IPS DF 6.9 (cell line): ENCODE measurements at regions not wholly inside any gene's neighbourhood (a gene's known extent, or its start where the extent isn't known, plus 50 kb on each side); places are given as distances from the start of the nearest gene placed in this dataset.
"Not testable (repeated sequence)": the region's sequence is repeated elsewhere in the genome, so short reads cannot be mapped to it uniquely, and the experiment has no call there.

Experiments used
- DNase-seq: peaks from one replicate; pipeline ENCODE4 v3.0.0-alpha.2; 2013; ENCODE audit warnings: low read depth, low spot score
- H3K27ac ChIP-seq: one replicate; pipeline ENCODE4 v1.5.1; 2013; ENCODE audit warnings: low read length, control low read depth
- H3K27me3 ChIP-seq: 2 replicates; pipeline ENCODE4 v1.6.1; 2013; ENCODE audit warnings: mild to moderate bottlenecking, low read length; ENCODE audit not compliant: control insufficient read depth, insufficient read depth
- H3K36me3 ChIP-seq: 2 replicates; pipeline ENCODE4 v1.6.1; 2013; ENCODE audit warnings: low read length; ENCODE audit not compliant: control insufficient read depth, insufficient read depth
- H3K4me1 ChIP-seq: 2 replicates; pipeline ENCODE4 v1.6.1; 2013; ENCODE audit warnings: low read length; ENCODE audit not compliant: control insufficient read depth, insufficient read depth
- H3K4me3 ChIP-seq: 2 replicates; pipeline ENCODE4 v1.5.1; 2013; ENCODE audit warnings: mild to moderate bottlenecking, low read length
- H3K9me3 ChIP-seq: 2 replicates; pipeline ENCODE4 v1.6.1; 2013; ENCODE audit warnings: low read length, inconsistent platforms; ENCODE audit not compliant: control insufficient read depth, insufficient read depth
- WGBS: extraction: QIAGEN DNeasy Blood & Tissue Kit; methylation state at CpG from one replicate; pipeline ENCODE4 v1.1.7; 2013; ENCODE audit warnings: mixed read lengths, missing lambda C conversion rate; ENCODE audit not compliant: insufficient read length, insufficient coverage; 5-methylcytosine and 5-hydroxymethylcytosine counted together

- not testable (repeated sequence) for H3K36me3 ChIP-seq, H3K27ac ChIP-seq, H3K27me3 ChIP-seq, DNase-seq, H3K4me3 ChIP-seq, H3K9me3 ChIP-seq, H3K4me1 ChIP-seq
- WGBS = no CpG with 5 or more reads among the region's 7 CpGs
Observed at GRCh38 chr7:153245136-153245535, 485.6 kb downstream of the ACTR3B start.

DNA sequence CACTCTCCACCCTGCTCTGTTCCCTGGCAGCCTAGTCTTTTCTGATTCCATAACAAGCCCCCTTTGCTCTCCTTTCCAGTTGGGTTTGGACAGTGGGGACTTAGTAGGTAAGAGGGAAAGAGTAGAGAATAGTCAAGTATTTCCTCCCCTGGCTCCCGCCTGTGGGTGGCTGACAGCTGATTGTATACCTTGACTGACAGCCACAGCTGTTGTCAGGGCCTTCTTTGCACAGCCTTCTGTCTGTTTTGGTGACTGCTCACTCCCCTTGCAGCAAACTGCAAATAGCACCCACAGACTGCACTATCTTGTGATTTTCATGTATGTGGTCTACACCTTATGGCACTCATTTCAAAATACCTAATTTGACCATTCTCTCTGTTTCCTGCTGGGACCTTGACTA, 486.3 kb downstream of the ACTR3B start:
- DNase-seq = no peak
- no peaks in the 10 kb centered on the region for H3K4me1 ChIP-seq
- H3K9me3 ChIP-seq = no peaks in the 10 kb centered on the region; the same call in 1 of the 2 replicates
- no peaks in the 10 kb centered on the region for H3K36me3 ChIP-seq
- H3K4me3 ChIP-seq = no peak overlapping the region
- no CpG with 5 or more reads among the region's 1 CpG for WGBS
- no peak overlapping the region for H3K27ac ChIP-seq
- H3K27me3 ChIP-seq = no peaks in the 10 kb centered on the region

DNA sequence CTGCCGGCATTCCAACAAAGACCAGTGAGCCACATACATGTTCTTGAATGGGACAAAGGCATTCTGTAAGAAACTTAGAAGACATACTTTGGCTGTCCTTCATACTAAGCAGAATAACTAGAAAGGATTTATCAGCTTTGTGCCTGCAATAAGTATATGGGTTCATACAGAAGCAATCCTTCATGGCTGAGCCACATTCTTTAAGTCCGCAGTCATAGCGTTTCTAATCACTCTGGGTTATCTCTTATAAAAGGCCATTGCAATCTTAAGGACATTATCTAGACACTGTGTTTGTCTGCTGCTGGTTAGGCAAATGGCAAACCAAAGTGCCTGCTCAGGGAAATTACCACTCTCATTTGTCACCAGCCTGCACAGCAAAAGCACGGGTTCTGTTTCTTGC, 488.4 kb downstream of the ACTR3B start:
- Histone ChIP-seq H3K4me3 (no peak overlapping the region), H3K4me1 (no peaks in the 10 kb centered on the region), H3K36me3 (no peaks in the 10 kb centered on the region), H3K27ac (no peak overlapping the region), H3K9me3 (no peaks in the 10 kb centered on the region; the same call in 1 of the 2 replicates), H3K27me3 (no peaks in the 10 kb centered on the region)
- DNase-seq = no peak
- no CpG with 5 or more reads among the region's 4 CpGs for WGBS

GRCh38 chr7:153258686-153259085, 499.1 kb downstream of the ACTR3B start:
- Histone ChIP-seq H3K36me3 (no peaks in the 10 kb centered on the region), H3K27me3 (no peaks in the 10 kb centered on the region), H3K27ac (no peak overlapping the region), H3K9me3 (peaks cover 4% of the 10 kb centered on the region; the same call in 1 of the 2 replicates), H3K4me3 (no peak overlapping the region), H3K4me1 (no peaks in the 10 kb centered on the region)
- DNase-seq = no peak
- no CpG with 5 or more reads among the region's 6 CpGs for WGBS

DNA sequence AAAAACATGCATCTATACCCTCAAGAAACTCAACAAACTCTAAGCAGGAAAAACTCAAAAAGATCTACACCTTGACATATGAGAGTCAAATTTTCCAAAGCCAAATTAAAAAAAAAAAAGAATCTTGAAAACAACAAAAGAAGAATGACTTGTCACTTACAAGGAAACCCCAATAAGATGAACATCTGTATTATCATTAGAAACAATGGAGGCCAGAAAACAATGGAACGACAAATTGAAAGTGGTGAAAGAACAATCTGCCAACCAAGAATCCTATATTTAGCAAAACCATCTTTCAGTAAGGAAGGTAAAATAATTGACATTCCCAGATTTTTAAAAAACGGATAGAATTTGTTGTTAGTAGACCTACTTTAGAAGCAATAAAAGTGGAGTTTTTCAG, 516.8 kb downstream of the ACTR3B start:
- Histone ChIP-seq H3K27me3 (no peaks in the 10 kb centered on the region), H3K36me3 (no peaks in the 10 kb centered on the region), H3K27ac (no peak overlapping the region), H3K9me3 (peaks cover 1% of the 10 kb centered on the region; the same call in 1 of the 2 replicates), H3K4me3 (no peak overlapping the region), H3K4me1 (no peaks in the 10 kb centered on the region)
- no peak for DNase-seq
- no CpG with 5 or more reads among the region's 2 CpGs for WGBS

DNA sequence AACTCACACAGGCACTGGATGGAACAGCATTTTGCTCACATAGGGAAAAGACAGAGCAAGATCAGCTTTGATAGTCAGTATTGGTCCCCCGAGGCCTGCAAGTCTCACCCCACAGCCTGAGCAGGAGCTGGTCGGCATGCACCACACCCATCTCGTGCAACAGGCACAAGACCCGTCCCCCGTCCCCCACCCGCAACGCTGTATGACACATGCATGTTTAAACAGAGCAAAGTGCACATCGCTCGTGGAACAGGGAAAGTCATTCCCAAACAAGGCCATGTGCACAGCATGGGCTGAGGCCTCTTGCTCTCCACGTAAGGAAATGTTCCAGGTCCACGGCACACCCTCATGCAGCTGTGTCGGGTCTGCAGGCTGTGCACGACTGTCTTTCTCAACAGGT, 527.2 kb downstream of the ACTR3B start:
- no CpG with 5 or more reads among the region's 13 CpGs for WGBS
- H3K27me3 ChIP-seq = no peaks in the 10 kb centered on the region

GRCh38 chr7:153290066-153290465, 530.5 kb downstream of the ACTR3B start:
- Histone ChIP-seq H3K9me3 (peaks cover 3% of the 10 kb centered on the region), H3K4me1 (no peaks in the 10 kb centered on the region), H3K4me3 (no peak overlapping the region), H3K27ac (no peak overlapping the region), H3K27me3 (no peaks in the 10 kb centered on the region), H3K36me3 (no peaks in the 10 kb centered on the region)
- WGBS = no CpG with 5 or more reads among the region's 4 CpGs
- no peak for DNase-seq

More for the DNA sequence above, 527.2 kb downstream of the ACTR3B start:
- no peaks in the 10 kb centered on the region for H3K36me3 ChIP-seq
- H3K27ac ChIP-seq = no peak overlapping the region
- H3K9me3 ChIP-seq = peaks cover 5% of the 10 kb centered on the region
- no peaks in the 10 kb centered on the region for H3K4me1 ChIP-seq
- no peak overlapping the region for H3K4me3 ChIP-seq
- no peak for DNase-seq

GRCh38 chr7:153297141-153297540, 537.6 kb downstream of the ACTR3B start:
- no peaks in the 10 kb centered on the region for H3K36me3 ChIP-seq
- no peak for DNase-seq
- WGBS = no CpG with 5 or more reads among the region's 7 CpGs
- H3K4me3 ChIP-seq = no peak overlapping the region
- no peak overlapping the region for H3K27ac ChIP-seq
- peaks cover 10% of the 10 kb centered on the region for H3K9me3 ChIP-seq
- no peaks in the 10 kb centered on the region for H3K4me1 ChIP-seq
- no peaks in the 10 kb centered on the region for H3K27me3 ChIP-seq

DNA sequence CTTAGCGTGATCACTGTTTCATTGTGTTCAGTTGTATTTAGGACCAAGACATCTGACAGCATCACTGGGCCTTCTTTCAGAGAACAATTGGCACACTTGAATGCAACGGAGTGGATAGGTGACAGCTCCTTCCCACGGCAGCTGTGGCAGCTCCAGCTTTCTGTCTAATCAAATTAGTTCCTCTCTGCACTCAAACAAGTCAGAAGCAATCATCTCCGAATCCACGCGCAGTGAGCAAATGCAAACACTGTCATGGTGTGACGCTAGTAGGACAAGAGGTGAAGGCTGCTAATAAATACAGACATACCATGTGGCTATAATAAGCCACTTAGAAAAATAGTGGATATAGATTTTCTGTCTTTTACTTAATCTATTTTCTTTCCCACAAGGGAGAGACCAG, 542.4 kb downstream of the ACTR3B start:
- no CpG with 5 or more reads among the region's 7 CpGs for WGBS
- DNase-seq = no peak
- H3K4me1 ChIP-seq = no peaks in the 10 kb centered on the region
- no peak overlapping the region for H3K4me3 ChIP-seq
- H3K36me3 ChIP-seq = no peaks in the 10 kb centered on the region
- H3K27me3 ChIP-seq = no peaks in the 10 kb centered on the region
- no peak overlapping the region for H3K27ac ChIP-seq
- H3K9me3 ChIP-seq = peaks cover 8% of the 10 kb centered on the region

GRCh38 chr7:153320005-153320404, 560.5 kb downstream of the ACTR3B start:
- no peak for DNase-seq
- WGBS = no CpG with 5 or more reads among the region's 4 CpGs
- no peak overlapping the region for H3K27ac ChIP-seq

DNA sequence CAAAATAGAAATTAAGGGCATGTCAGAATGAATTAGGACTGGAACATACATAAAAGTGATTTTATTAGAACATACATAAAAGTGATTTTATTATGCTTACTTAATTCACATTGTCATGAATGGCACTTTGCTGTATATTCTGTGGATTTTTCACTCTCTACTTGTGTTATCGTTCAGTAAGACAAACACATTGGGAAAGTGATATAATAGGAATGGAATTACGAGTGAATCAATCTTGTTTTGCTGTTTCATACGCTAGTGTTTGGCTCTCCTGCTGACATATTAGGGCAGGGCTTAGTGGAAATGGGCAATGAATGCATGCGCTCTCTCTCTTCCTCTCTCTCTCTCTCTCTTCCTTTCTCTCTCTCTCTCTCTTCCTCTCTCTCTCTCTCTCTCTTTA, 561.1 kb downstream of the ACTR3B start:
- no peak for DNase-seq
- H3K27ac ChIP-seq = no peak overlapping the region
- no CpG with 5 or more reads among the region's 4 CpGs for WGBS
- no peaks in the 10 kb centered on the region for H3K4me1 ChIP-seq
- H3K27me3 ChIP-seq = no peaks in the 10 kb centered on the region
- H3K4me3 ChIP-seq = no peak overlapping the region
- H3K9me3 ChIP-seq = peaks cover 10% of the 10 kb centered on the region
- no peaks in the 10 kb centered on the region for H3K36me3 ChIP-seq

More at GRCh38 chr7:153320005-153320404, 560.5 kb downstream of the ACTR3B start:
- H3K27me3 ChIP-seq = no peaks in the 10 kb centered on the region
- H3K4me3 ChIP-seq = no peak overlapping the region
- no peaks in the 10 kb centered on the region for H3K4me1 ChIP-seq
- no peaks in the 10 kb centered on the region for H3K36me3 ChIP-seq
- peaks cover 9% of the 10 kb centered on the region for H3K9me3 ChIP-seq
